ENCODE measurements at regions not wholly inside any gene's neighbourhood (a gene's known extent, or its start where the extent isn't known, plus 50 kb on each side); places are given as distances from the start of the nearest gene placed in this dataset.
"Not testable (repeated sequence)": the region's sequence is repeated elsewhere in the genome, so short reads cannot be mapped to it uniquely, and the experiment has no call there.

- no peak for DNase-seq
Observed at GRCh38 chr16:86219655-86220445, 290.5 kb upstream of the FOXF1 start.

- no peak for DNase-seq
Observed at GRCh38 chr16:86220561-86220960, 289.8 kb upstream of the FOXF1 start.

- DNase-seq = no peak
Observed at GRCh38 chr16:86221085-86221484, 289.2 kb upstream of the FOXF1 start.

DNA sequence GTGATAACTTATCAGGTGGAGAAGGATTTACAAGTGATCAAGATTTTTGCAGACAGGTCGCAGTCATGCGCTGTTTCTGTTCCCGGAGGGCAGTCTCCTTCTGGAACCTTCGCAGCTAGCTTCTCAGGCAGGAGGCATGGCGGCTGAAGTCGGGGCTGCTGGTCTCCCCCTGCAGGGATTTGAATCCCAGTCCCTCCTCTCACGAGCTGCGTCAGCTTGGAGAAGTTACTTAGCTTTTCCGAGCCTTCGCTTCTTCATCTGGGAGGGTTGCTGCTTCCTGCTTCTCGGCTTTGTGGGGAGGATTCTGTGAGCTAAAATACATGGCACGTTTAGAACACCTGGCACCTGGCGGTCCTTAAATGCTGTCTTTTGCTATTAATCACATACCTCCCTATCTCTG lies 287.8 kb upstream of the FOXF1 start:
- no peak for DNase-seq

DNA sequence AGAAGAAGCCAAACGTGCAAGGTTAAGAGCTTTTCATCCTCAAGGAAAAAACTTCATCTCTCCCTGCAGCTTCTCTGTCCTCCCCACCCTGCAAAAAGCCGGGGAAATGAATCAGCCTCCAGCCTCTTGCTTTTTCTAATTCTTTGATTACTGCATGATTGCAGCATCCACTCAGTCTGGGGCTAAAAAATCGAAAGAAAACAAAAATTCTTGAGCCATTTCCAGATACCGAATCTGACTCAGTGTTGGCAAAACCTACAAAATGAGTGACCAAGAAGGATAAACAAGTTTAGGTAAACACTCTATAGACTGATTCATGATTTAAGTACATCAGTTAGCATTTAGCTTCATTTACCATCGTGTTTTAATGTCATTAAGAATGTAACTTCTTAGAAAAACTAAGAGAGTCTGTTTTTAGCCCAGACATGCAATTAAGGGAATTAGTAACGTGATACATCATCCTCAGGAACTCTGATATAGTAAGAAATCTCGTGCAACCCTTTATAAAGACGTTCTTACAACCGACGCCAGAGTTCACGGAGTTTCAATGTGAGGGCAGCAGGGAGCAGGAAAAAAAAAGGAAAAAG lies 287.3 kb upstream of the FOXF1 start:
- no peak for DNase-seq

- DNase-seq = no peak
Observed at GRCh38 chr16:86224126-86224525, 286.2 kb upstream of the FOXF1 start.

GRCh38 chr16:86224629-86225028 lies 285.7 kb upstream of the FOXF1 start:
- no peak for DNase-seq

GRCh38 chr16:86225905-86226371 lies 284.4 kb upstream of the FOXF1 start:
- DNase-seq = no peak

GRCh38 chr16:86227041-86227440 lies 283.3 kb upstream of the FOXF1 start:
- no peak for DNase-seq

- no peak for DNase-seq
Observed at GRCh38 chr16:86227801-86228200, 282.5 kb upstream of the FOXF1 start.

DNA sequence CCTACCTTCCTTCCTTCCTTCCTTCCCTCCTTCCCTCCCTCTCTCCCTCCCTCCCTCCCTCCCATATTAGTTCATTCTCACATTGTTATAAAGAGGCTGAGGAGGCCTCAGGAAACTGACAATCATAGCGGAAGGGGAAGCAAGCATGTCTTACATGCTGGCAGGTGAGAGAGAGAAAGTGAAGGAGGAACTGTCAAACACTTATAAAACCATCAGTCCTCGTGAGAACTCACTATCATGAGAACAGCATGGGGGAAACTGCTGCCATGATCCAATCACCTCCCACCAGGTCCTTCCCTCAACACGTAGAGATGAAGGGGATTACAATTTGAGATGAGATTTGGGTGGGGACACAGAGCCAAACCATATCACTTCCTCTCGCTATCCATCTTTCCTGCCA lies 281.6 kb upstream of the FOXF1 start:
- DNase-seq = no peak

DNA sequence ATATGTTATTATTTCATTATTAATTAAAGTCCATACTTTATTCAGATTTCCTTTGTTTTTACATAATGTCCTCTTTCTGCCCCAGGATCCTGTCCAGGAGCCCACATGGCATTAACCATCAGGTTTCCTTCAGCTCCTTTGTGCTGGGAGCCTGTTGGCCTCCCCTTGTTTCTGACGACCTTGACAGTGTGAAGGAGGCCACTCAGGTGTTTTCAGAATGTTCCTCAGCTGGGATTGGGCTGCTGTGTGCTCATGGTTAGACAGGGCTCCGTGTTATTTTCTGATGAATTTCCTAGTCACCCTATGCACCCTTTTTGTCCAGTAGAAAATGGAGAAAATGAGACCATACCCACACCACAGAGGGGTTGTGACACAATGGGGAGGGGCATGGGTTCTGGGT lies 281.0 kb upstream of the FOXF1 start:
- DNase-seq = no peak

DNA sequence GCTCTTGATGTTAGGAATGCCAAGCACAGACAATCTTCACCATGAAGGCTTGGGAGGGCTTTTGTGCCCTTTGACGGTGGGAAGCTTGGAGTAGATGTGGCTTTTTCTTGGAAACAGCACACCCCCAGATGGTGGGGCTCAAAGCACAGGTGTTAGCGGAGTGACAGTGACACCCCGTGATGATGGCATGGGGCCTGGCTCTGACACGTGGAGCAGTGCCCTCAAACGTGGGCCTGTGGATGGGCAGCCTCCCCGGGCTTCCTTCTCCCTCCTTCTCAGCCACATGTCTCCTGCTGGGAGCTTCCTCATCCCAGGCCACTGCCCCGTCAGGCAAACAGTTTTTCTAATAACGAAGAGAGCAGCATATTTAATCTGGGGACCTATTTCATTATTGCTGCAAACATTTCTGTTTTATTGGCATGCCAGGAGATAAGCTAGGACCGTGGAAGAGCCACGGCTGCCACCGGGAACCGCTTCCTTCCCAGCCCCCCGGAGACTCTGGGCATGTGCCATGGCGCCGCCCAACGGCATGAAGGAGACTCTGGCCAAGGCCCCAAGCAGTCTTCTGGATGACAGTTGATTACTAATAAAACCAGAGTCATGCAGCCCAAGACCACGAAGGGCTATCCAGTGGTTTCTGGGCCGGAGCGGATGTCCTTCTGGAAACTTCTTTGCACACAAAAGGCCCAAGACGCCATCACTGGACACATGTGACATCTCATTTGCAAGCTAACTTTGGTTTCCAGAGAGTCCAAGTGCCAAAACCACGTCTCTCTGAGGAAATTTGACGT lies 280.3 kb upstream of the FOXF1 start:
- no peak for DNase-seq

GRCh38 chr16:86231321-86231995 lies 278.9 kb upstream of the FOXF1 start:
- DNase-seq = no peak

- DNase-seq = no peak
Observed at GRCh38 chr16:86231996-86232350, 278.4 kb upstream of the FOXF1 start.

DNA sequence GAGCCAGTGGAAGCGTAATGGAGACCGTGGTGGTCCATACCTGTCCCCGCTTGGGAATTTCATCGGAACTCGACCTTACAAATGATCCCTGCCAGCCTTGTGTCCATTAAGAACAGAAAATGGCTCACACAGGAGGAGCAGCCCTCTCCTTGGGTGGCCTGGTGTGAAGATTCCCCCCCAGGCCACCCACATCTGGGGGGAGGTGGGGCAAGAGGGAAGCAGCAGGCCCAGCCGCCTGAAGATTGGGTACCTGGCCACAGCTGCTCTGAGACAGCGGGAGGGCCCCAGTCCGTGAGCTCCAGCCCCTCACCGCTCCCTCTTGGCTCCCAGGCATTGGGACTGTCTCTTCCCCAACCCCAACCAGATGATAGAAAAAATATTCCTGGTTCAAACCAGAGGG lies 277.8 kb upstream of the FOXF1 start:
- DNase-seq = no peak

DNA sequence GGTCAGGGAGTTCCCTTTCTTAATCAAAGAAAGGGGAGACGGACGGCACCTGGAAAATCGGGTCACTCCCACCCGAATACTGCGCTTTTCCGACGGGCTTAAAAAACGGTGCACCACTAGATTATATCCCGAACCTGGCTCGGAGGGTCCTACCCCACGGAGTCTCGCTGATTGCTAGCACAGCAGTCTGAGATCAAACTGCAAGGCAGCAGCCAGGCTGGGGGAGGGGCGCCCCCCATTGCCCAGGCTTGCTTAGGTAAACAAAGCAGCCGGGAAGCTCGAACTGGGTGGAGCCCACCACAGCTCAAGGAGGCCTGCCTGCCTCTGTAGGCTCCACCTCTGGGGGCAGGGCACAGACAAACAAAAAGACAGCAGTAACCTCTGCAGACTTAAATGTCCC lies 276.8 kb upstream of the FOXF1 start:
- DNase-seq = not testable (repeated sequence)

- DNase-seq = no peak
Observed at GRCh38 chr16:86239381-86239780, 270.9 kb upstream of the FOXF1 start.

- DNase-seq = no peak
Observed at GRCh38 chr16:86240716-86241363, 269.5 kb upstream of the FOXF1 start.

- no peak for DNase-seq
Observed at GRCh38 chr16:86241681-86242080, 268.6 kb upstream of the FOXF1 start.

GRCh38 chr16:86242244-86243122 lies 267.8 kb upstream of the FOXF1 start:
- DNase-seq = no peak

- no peak for DNase-seq
Observed at GRCh38 chr16:86243123-86243473, 267.2 kb upstream of the FOXF1 start.
